Gastroesophageal sphincter (tissue), 3 donors: ENCODE measurements at regions not wholly inside any gene's neighbourhood (a gene's known extent, or its start where the extent isn't known, plus 50 kb on each side); places are given as distances from the start of the nearest gene placed in this dataset.

ENCODE experiments used
- EP300 ChIP-seq: sonication (generic); formaldehyde crosslinking; IDR thresholded peaks from one replicate; pipeline ENCODE4 v1.6.1; 2017; ENCODE audit warnings: antibody characterized with exemption, mild to moderate bottlenecking
- POLR2A ChIP-seq, 2 donors: fragments of 450-650 bp; IDR thresholded peaks; one replicate each; pipeline ENCODE4 v1.6.1; 2017; ENCODE audit warnings: antibody characterized with exemption in 2 of 2, mild to moderate bottlenecking in 2 of 2, moderate library complexity in 1 of 2
- TF ChIP-seq, protein P1 (sequence below), 4 experiments: fragments of 200-600 bp in 2 of 4; fragments of 450-650 bp in 2 of 4; sonication (generic) in 1 of 4; IDR thresholded peaks; one replicate each; pipeline ENCODE4 v1.5.1; 2017 to 2019; ENCODE audit warnings: antibody characterized with exemption in 4 of 4, mild to moderate bottlenecking in 2 of 4, moderate library complexity in 2 of 4

DNA sequence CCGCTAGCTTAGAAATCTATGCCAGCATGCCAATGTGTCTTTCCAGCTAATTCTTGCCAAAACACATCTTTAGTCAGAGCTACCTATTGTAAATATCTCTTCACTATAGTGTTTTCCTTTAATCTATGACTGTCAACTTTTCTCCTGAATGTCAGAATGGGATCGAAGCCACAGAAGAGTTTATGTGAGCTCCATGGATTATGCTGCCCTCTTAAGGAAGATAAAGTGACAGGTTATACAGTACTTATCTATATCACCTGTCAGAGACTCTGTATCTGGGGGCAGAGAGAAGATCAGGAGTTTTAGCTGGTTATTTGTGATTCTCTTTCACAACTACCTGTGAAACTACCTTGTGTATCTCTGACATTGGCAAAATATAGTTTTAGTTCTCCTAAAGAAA is 204.3 kb upstream of the SEL1L start:
- TF ChIP-seq, protein P1, sequence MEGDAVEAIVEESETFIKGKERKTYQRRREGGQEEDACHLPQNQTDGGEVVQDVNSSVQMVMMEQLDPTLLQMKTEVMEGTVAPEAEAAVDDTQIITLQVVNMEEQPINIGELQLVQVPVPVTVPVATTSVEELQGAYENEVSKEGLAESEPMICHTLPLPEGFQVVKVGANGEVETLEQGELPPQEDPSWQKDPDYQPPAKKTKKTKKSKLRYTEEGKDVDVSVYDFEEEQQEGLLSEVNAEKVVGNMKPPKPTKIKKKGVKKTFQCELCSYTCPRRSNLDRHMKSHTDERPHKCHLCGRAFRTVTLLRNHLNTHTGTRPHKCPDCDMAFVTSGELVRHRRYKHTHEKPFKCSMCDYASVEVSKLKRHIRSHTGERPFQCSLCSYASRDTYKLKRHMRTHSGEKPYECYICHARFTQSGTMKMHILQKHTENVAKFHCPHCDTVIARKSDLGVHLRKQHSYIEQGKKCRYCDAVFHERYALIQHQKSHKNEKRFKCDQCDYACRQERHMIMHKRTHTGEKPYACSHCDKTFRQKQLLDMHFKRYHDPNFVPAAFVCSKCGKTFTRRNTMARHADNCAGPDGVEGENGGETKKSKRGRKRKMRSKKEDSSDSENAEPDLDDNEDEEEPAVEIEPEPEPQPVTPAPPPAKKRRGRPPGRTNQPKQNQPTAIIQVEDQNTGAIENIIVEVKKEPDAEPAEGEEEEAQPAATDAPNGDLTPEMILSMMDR (IDR thresholded peaks at IDR 0.05) = no peak
- TF ChIP-seq POLR2A (IDR thresholded peaks at IDR 0.05) (no peak), EP300 (no peak)
